OCI-LY1 (cell line): ENCODE measurements at regions not wholly inside any gene's neighbourhood (a gene's known extent, or its start where the extent isn't known, plus 50 kb on each side); places are given as distances from the start of the nearest gene placed in this dataset.
A peak's percentile ranks its signal among the peaks of the same experiment; 100 is the strongest.

ENCODE experiments used
- H2AFZ ChIP-seq: fragments of 200-600 bp; sonication (generic), shearing (Covaris generic); 2 replicates; pipeline ENCODE4 v1.6.0; 2014; ENCODE audit warnings: antibody characterized with exemption, mild to moderate bottlenecking, low read length
- H3F3A ChIP-seq: fragments of 200-600 bp; sonication (generic), shearing (Covaris generic); 2 replicates; pipeline ENCODE4 v1.6.0; 2014; ENCODE audit warnings: mild to moderate bottlenecking, antibody characterized with exemption, low read length, moderate library complexity; ENCODE audit not compliant: insufficient read depth
- H3K27ac ChIP-seq: fragments of 200-600 bp; sonication (generic); 2 replicates; pipeline ENCODE4 v1.5.1; 2014; ENCODE audit warnings: low read length, mixed run types, mild to moderate bottlenecking, low read depth; ENCODE audit not compliant: poor library complexity, severe bottlenecking
- H3K27me3 ChIP-seq: fragments of 200-600 bp; sonication (generic); 2 replicates; pipeline ENCODE4 v1.6.0; 2014; ENCODE audit warnings: antibody characterized with exemption, mild to moderate bottlenecking, low read length, moderate library complexity; ENCODE audit not compliant: insufficient read depth
- H3K36me3 ChIP-seq: fragments of 200-600 bp; sonication (generic); 2 replicates; pipeline ENCODE4 v1.6.1; 2014; ENCODE audit warnings: mild to moderate bottlenecking, antibody characterized with exemption, low read length, moderate library complexity, mixed read lengths; ENCODE audit not compliant: insufficient read depth
- H3K4me1 ChIP-seq: fragments of 200-600 bp; sonication (generic); 2 replicates; pipeline ENCODE4 v1.5.1; 2014; ENCODE audit warnings: mild to moderate bottlenecking, low read length, moderate library complexity; ENCODE audit not compliant: insufficient read depth, severe bottlenecking
- H3K4me2 ChIP-seq: fragments of 200-600 bp; sonication (generic), shearing (Covaris generic); 2 replicates; pipeline ENCODE4 v1.6.1; 2014; ENCODE audit warnings: low read length
- H3K4me3 ChIP-seq: fragments of 200-600 bp; sonication (generic); 2 replicates; pipeline ENCODE4 v1.5.1; 2014; ENCODE audit warnings: low read length, low read depth, mild to moderate bottlenecking, mixed read lengths; ENCODE audit not compliant: poor library complexity, severe bottlenecking
- H3K79me2 ChIP-seq: fragments of 200-600 bp; shearing (Covaris generic); 2 replicates; pipeline ENCODE4 v1.6.1; 2016; ENCODE audit warnings: mixed run types, low read length, mixed read lengths; ENCODE audit not compliant: insufficient read depth
- H3K9ac ChIP-seq: fragments of 200-600 bp; sonication (generic), shearing (Covaris generic); 2 replicates; pipeline ENCODE4 v1.6.1; 2014; ENCODE audit warnings: mild to moderate bottlenecking, low read length, mixed read lengths
- H3K9me2 ChIP-seq: fragments of 200-600 bp; sonication (generic), shearing (Covaris generic); 2 replicates; pipeline ENCODE4 v1.6.1; 2014; ENCODE audit warnings: low read depth, mild to moderate bottlenecking, low read length, mixed read lengths
- H3K9me3 ChIP-seq: fragments of 200-600 bp; shearing (Covaris generic); 2 replicates; pipeline ENCODE4 v1.6.1; 2014; ENCODE audit warnings: low read length, mixed read lengths
- H4K20me1 ChIP-seq: fragments of 200-600 bp; sonication (generic), shearing (Covaris generic); 2 replicates; pipeline ENCODE4 v1.6.0; 2016; ENCODE audit warnings: mild to moderate bottlenecking, low read length; ENCODE audit not compliant: insufficient read depth
- EZH2 ChIP-seq: fragments of 200-600 bp; sonication (generic), shearing (Covaris generic); IDR thresholded peaks from 2 replicates; pipeline ENCODE4 v1.8.0; 2017; ENCODE audit warnings: borderline replicate concordance, mixed run types, mild to moderate bottlenecking, antibody characterized with exemption, low read length, moderate library complexity, mixed read lengths
- TF ChIP-seq, protein P1 (sequence below): fragments of 200-600 bp; sonication (generic), shearing (Covaris generic); IDR thresholded peaks from 2 replicates; pipeline ENCODE4 v1.5.1; 2017; ENCODE audit warnings: mild to moderate bottlenecking, antibody characterized with exemption, low read length, moderate library complexity, mixed read lengths

DNA sequence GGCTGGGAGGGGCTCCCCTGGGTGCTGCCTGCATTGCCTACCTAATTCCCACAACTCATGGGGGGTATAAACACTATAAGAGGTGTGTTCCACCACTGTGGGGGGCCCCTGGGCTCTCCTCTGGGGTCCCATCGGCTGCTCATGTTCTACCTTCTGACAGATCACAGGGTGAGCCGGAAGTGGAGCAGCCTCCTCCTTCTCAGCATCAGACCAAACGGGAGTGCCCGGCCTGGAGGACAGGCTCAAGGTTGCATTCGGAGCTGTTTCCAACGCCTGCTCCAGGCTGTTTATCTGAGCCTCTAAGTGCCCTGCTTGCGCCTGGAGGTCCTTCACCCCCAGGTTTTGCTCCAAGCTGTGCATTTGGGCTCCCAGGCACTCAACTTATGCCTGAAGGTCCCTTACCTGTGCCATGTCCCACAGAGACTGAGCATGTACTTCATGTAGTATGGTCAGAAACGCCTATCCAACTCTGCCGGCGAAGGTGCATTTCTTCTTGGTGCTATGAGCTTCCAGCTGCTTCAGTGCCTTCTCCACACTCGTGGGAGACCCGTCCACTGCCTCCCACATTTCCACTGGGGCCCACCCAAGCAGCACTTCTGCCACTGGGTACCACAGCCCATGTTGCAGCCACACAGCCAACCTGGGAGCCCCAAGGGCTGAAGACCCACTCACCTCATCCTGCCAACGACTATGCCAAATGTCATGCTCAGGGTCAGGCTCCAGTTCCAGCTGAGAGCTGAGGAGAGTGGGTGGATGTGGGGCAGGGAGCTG is 232.1 kb downstream of the IGSF11 start:
- H3K27me3 ChIP-seq = no peaks in the 10 kb centered on the region
- no peak for TF ChIP-seq EZH2
- TF ChIP-seq, protein P1, sequence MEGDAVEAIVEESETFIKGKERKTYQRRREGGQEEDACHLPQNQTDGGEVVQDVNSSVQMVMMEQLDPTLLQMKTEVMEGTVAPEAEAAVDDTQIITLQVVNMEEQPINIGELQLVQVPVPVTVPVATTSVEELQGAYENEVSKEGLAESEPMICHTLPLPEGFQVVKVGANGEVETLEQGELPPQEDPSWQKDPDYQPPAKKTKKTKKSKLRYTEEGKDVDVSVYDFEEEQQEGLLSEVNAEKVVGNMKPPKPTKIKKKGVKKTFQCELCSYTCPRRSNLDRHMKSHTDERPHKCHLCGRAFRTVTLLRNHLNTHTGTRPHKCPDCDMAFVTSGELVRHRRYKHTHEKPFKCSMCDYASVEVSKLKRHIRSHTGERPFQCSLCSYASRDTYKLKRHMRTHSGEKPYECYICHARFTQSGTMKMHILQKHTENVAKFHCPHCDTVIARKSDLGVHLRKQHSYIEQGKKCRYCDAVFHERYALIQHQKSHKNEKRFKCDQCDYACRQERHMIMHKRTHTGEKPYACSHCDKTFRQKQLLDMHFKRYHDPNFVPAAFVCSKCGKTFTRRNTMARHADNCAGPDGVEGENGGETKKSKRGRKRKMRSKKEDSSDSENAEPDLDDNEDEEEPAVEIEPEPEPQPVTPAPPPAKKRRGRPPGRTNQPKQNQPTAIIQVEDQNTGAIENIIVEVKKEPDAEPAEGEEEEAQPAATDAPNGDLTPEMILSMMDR = no peak
- no peaks in the 10 kb centered on the region for H3K9me2 ChIP-seq
- H3K27ac ChIP-seq = peak overlapping the region; percentile 1
- H3K9ac ChIP-seq = no peak overlapping the region
- H3K9me3 ChIP-seq = no peaks in the 10 kb centered on the region
- H3F3A ChIP-seq = no peaks in the 10 kb centered on the region
- no peak overlapping the region for H3K4me2 ChIP-seq
- no peak overlapping the region for H2AFZ ChIP-seq
- peaks cover 2% of the 10 kb centered on the region; the same call in 1 of the 2 replicates for H4K20me1 ChIP-seq
- H3K36me3 ChIP-seq = peaks cover 35% of the 10 kb centered on the region
- peaks cover 35% of the 10 kb centered on the region for H3K79me2 ChIP-seq
- H3K4me1 ChIP-seq = peaks cover 53% of the 10 kb centered on the region
- H3K4me3 ChIP-seq = no peak overlapping the region

DNA sequence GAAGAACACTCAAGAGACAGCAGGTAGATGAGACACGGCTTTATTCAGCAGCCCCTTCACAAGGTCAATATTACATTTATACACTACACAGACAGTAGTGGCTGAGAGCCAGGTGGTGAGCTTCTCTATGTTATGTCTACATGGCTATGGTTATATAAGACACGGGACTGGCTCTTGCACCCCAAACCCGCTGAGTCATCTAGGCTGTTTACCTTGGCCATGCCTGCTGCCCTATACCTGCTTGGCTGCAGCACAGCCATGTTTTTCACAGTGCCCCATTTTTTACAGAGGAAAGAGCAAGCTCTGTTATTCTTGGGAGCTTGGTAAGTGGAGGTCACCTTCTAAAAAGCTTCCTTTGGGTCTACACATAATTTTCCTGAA is 231.6 kb downstream of the IGSF11 start:
- peaks cover 35% of the 10 kb centered on the region for H3K36me3 ChIP-seq
- peaks cover 2% of the 10 kb centered on the region; the same call in 1 of the 2 replicates for H4K20me1 ChIP-seq
- H3K4me3 ChIP-seq = no peak overlapping the region
- TF ChIP-seq EZH2 = no peak
- TF ChIP-seq, protein P1 = no peak
- no peaks in the 10 kb centered on the region for H3K9me2 ChIP-seq
- H3F3A ChIP-seq = no peaks in the 10 kb centered on the region
- peak overlapping the region; percentile 1 for H3K27ac ChIP-seq
- H2AFZ ChIP-seq = no peak overlapping the region
- no peak overlapping the region for H3K4me2 ChIP-seq
- H3K9ac ChIP-seq = no peak overlapping the region
- no peaks in the 10 kb centered on the region for H3K9me3 ChIP-seq
- H3K4me1 ChIP-seq = peaks cover 57% of the 10 kb centered on the region
- H3K27me3 ChIP-seq = no peaks in the 10 kb centered on the region
- peaks cover 41% of the 10 kb centered on the region for H3K79me2 ChIP-seq

DNA sequence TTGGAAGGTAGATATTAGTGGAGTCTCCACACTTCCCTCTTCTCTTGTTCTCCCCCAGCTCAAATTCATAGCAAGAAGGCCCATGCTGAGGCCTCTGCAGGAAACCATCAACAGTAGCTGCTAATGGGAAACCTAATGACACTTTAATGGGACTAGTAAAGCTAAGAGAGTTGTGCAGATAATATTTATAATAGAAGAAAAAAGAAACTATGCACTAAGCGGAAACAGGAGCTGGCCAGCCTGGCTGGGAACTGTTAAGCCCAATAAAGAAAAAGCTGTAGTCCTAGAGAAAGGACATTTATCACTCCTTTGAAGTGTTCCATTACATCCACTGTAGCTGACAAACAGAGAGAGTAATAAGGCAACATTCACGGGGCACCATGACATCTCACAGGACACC is 229.6 kb downstream of the IGSF11 start:
- TF ChIP-seq, protein P1 = no peak
- TF ChIP-seq EZH2 = no peak
- peak overlapping the region; percentile 23 for H3K27ac ChIP-seq
- H3K36me3 ChIP-seq = peaks cover 31% of the 10 kb centered on the region

More for the DNA sequence above, 229.6 kb downstream of the IGSF11 start:
- Histone ChIP-seq H3K9me3 (no peaks in the 10 kb centered on the region), H4K20me1 (peaks cover 2% of the 10 kb centered on the region; the same call in 1 of the 2 replicates), H3K9ac (no peak overlapping the region), H3K4me1 (peaks cover 74% of the 10 kb centered on the region), H3K4me3 (peak overlapping the region; percentile 36), H3K27me3 (no peaks in the 10 kb centered on the region), H3K4me2 (peak overlapping the region; percentile 56; the same call in 1 of the 2 replicates), H3F3A (no peaks in the 10 kb centered on the region), H3K79me2 (peaks cover 51% of the 10 kb centered on the region), H2AFZ (no peak overlapping the region), H3K9me2 (no peaks in the 10 kb centered on the region)
